ENCODE measurements at regions not wholly inside any gene's neighbourhood (a gene's known extent, or its start where the extent isn't known, plus 50 kb on each side); places are given as distances from the start of the nearest gene placed in this dataset.
A peak's percentile ranks its signal among the peaks of the same experiment; 100 is the strongest.

- DNase-seq (ENCODE audit: low read depth) = no peak
Measured at GRCh38 chrX:117215683-117216082, 752.9 kb upstream of the CT83 start.

- no peak for DNase-seq (ENCODE audit: low read depth)
Measured at GRCh38 chrX:117196481-117196880, 733.7 kb upstream of the CT83 start.

GRCh38 chrX:117147249-117147648 lies 684.5 kb upstream of the CT83 start:
- no peak for DNase-seq (ENCODE audit: low read depth)

- DNase-seq (ENCODE audit: low read depth) = no peak
Measured at GRCh38 chrX:117138070-117138469, 675.3 kb upstream of the CT83 start.

- DNase-seq (ENCODE audit: low read depth) = no peak
Measured at GRCh38 chrX:117134983-117135382, 672.2 kb upstream of the CT83 start.

- DNase-seq (ENCODE audit: low read depth) = no peak
Measured at GRCh38 chrX:117120700-117121099, 657.9 kb upstream of the CT83 start.

- no peak for DNase-seq (ENCODE audit: low read depth)
Measured at GRCh38 chrX:117096528-117096927, 633.8 kb upstream of the CT83 start.

- DNase-seq (ENCODE audit: low read depth) = no peak
Measured at GRCh38 chrX:117095393-117095792, 632.6 kb upstream of the CT83 start.

GRCh38 chrX:117094149-117094548 lies 631.4 kb upstream of the CT83 start:
- no peak for DNase-seq (ENCODE audit: low read depth)

GRCh38 chrX:117093319-117093718 lies 630.5 kb upstream of the CT83 start:
- no peak for DNase-seq (ENCODE audit: low read depth)

- no peak for DNase-seq (ENCODE audit: low read depth)
Measured at GRCh38 chrX:117092641-117093040, 629.9 kb upstream of the CT83 start.

- no peak for DNase-seq (ENCODE audit: low read depth)
Measured at GRCh38 chrX:117063224-117063623, 600.4 kb upstream of the CT83 start.

GRCh38 chrX:117059848-117060247 lies 597.1 kb upstream of the CT83 start:
- no peak for DNase-seq (ENCODE audit: low read depth)

GRCh38 chrX:117053260-117053659 lies 590.5 kb upstream of the CT83 start:
- no peak for DNase-seq (ENCODE audit: low read depth)

GRCh38 chrX:117038918-117039440 lies 576.2 kb upstream of the CT83 start:
- DNase-seq (ENCODE audit: low read depth) = no peak

- no peak for DNase-seq (ENCODE audit: low read depth)
Measured at GRCh38 chrX:117010243-117010642, 547.5 kb upstream of the CT83 start.

GRCh38 chrX:117002981-117003380 lies 540.2 kb upstream of the CT83 start:
- DNase-seq (ENCODE audit: low read depth) = no peak

GRCh38 chrX:116975517-116975916 lies 512.7 kb upstream of the CT83 start:
- DNase-seq (ENCODE audit: low read depth) = no peak

- DNase-seq (ENCODE audit: low read depth) = no peak
Measured at GRCh38 chrX:116972362-116972761, 509.6 kb upstream of the CT83 start.

- DNase-seq (ENCODE audit: low read depth) = peak; percentile 16
Measured at GRCh38 chrX:116961872-116962582, 499.3 kb upstream of the CT83 start.

GRCh38 chrX:116930311-116930710 lies 467.5 kb upstream of the CT83 start:
- no peak for DNase-seq (ENCODE audit: low read depth)

- no peak for DNase-seq (ENCODE audit: low read depth)
Measured at GRCh38 chrX:116897526-116897925, 434.8 kb upstream of the CT83 start.

- DNase-seq (ENCODE audit: low read depth) = no peak
Measured at GRCh38 chrX:116881961-116882360, 419.2 kb upstream of the CT83 start.

- DNase-seq (ENCODE audit: low read depth) = peak; percentile 88
Measured at GRCh38 chrX:116873671-116874070, 410.9 kb upstream of the CT83 start.

Measured in renal cortical epithelial cell (primary cell).